K562 (cell line): ENCODE measurements at regions not wholly inside any gene's neighbourhood (a gene's known extent, or its start where the extent isn't known, plus 50 kb on each side); places are given as distances from the start of the nearest gene placed in this dataset.

ENCODE experiments used
- ATAC-seq: fragments of 200-7000 bp; cut with Tn5 transposase; 3 replicates; pipeline ENCODE4 v1.9.1; 2020; ENCODE audit warnings: moderate library complexity
- BruUV-seq: library from RNA; stranded (reverse); fragments of 400-500 nt; replicated peaks from 2 replicates; lab custom pipeline; 2021; lab: Mats Ljungman, UMichigan
- CTCF ChIA-PET: fragments of 300-600 bp; formaldehyde crosslinking; extraction: SDS; loops from one replicate; lab custom pipeline; 2021; ENCODE audit warnings: low intra/inter-chr PET ratio; lab: Yijun Ruan, JAX
- POLR2A ChIA-PET: fragments of 300-600, 350-650 bp; sonication (Branson Sonifier 250); formaldehyde crosslinking; extraction: SDS; loops from one replicate; lab custom pipeline; 2021; ENCODE audit warnings: antibody characterized with exemption, inconsistent platforms; lab: Yijun Ruan, JAX
- DNase-seq, 4 experiments: peaks; one replicate each; pipeline versions ENCODE4 v3.0.0 to v3.0.0-alpha.2; 2011 to 2018; ENCODE audit warnings: low spot score in 3 of 4, mixed read lengths in 3 of 4; ENCODE audit errors: extremely low read depth in 1 of 4
- FAIRE-seq: peaks from 2 replicates; lab custom pipeline; 2011; peaks lifted over from hg19 to GRCh38; lab: Jason Lieb, UNC
- H2AFZ ChIP-seq: 2 replicates; pipeline ENCODE4 v1.6.0; 2011; ENCODE audit warnings: low read depth, low read length, control low read depth, inconsistent platforms
- H3K27ac ChIP-seq: fragments of 200-600 bp; 3 replicates; pipeline ENCODE4 v1.8.0; 2011; ENCODE audit warnings: low read depth, mild to moderate bottlenecking, control low read depth, inconsistent platforms, low read length, moderate library complexity, mixed read lengths; ENCODE audit errors: extremely low read depth
- H3K27me3 ChIP-seq, 2 experiments: fragments of 300-600 bp in 1 of 2; 2 replicates in 1 of 2; 3 replicates in 1 of 2; pipeline versions ENCODE4 v1.6.0 to v1.8.0; 2011; ENCODE audit warnings: inconsistent platforms in 2 of 2, low read length in 2 of 2, mild to moderate bottlenecking in 1 of 2, mixed read lengths in 1 of 2, moderate library complexity in 1 of 2; ENCODE audit not compliant: control insufficient read depth in 2 of 2, insufficient read depth in 2 of 2
- H3K36me3 ChIP-seq: fragments of 300-600 bp; 3 replicates; pipeline ENCODE4 v1.8.0; 2011; ENCODE audit warnings: mild to moderate bottlenecking, low read length, inconsistent platforms; ENCODE audit not compliant: control insufficient read depth, insufficient read depth
- H3K4me1 ChIP-seq, 2 experiments: fragments of 200-600 bp in 1 of 2; replicated peaks in 1 of 2; 2 replicates in 1 of 2; 3 replicates in 1 of 2; pipeline versions ENCODE4 v1.5.1 to v1.8.0; 2011; ENCODE audit warnings: inconsistent platforms in 2 of 2, low read length in 2 of 2, mild to moderate bottlenecking in 1 of 2, mixed read lengths in 1 of 2, moderate library complexity in 1 of 2; ENCODE audit not compliant: control insufficient read depth in 2 of 2, insufficient read depth in 2 of 2
- H3K4me2 ChIP-seq: 2 replicates; pipeline ENCODE4 v1.6.1; 2011; ENCODE audit warnings: low read length, control low read depth, inconsistent platforms, mixed read lengths; ENCODE audit not compliant: insufficient read depth
- H3K4me3 ChIP-seq: fragments of 200-600 bp; sonication (generic), shearing (Covaris generic); 2 replicates; pipeline ENCODE4 v1.5.1; 2016; ENCODE audit warnings: control low read depth, inconsistent platforms
- H3K79me2 ChIP-seq: fragments of 200-600 bp; 3 replicates; pipeline ENCODE4 v1.8.0; 2011; ENCODE audit warnings: low read length, inconsistent platforms; ENCODE audit not compliant: control insufficient read depth, insufficient read depth
- H3K9ac ChIP-seq, 2 experiments: 2 replicates each; pipeline versions ENCODE4 v1.6.0 to v1.6.1; 2011; ENCODE audit warnings: low read depth in 2 of 2, low read length in 2 of 2, control low read depth in 1 of 2, inconsistent platforms in 1 of 2, mild to moderate bottlenecking in 1 of 2, mixed read lengths in 1 of 2; ENCODE audit not compliant: insufficient read depth in 1 of 2
- H3K9me1 ChIP-seq: one replicate; pipeline ENCODE4 v1.6.0; 2011; ENCODE audit warnings: inconsistent platforms, mild to moderate bottlenecking, low read length, moderate library complexity; ENCODE audit not compliant: control insufficient read depth, insufficient read depth
- H3K9me3 ChIP-seq: replicated peaks from 2 replicates; pipeline ENCODE4 v1.5.1; 2011; ENCODE audit warnings: low read depth, low read length, inconsistent platforms; ENCODE audit not compliant: control insufficient read depth, insufficient read depth
- H4K20me1 ChIP-seq: replicated peaks from 2 replicates; pipeline ENCODE4 v1.6.1; 2011; ENCODE audit warnings: low read length, inconsistent platforms, mixed read lengths; ENCODE audit not compliant: control insufficient read depth, insufficient read depth
- ATF4 ChIP-seq: fragments of 450-650 bp; formaldehyde crosslinking; IDR thresholded peaks from 2 replicates; pipeline ENCODE4 v1.4.0; 2022; ENCODE audit warnings: mild to moderate bottlenecking, moderate library complexity
- FOS ChIP-seq: IDR thresholded peaks from 3 replicates; pipeline ENCODE4 v1.6.1; 2011; ENCODE audit not compliant: insufficient read length; ENCODE audit errors: extremely low read depth
- HNRNPH1 ChIP-seq: fragments of 200-400 bp; formaldehyde crosslinking; optimal IDR thresholded peaks from 2 replicates; pipeline ENCODE3; 2017; ENCODE audit warnings: low read depth, mild to moderate bottlenecking, low read length, moderate library complexity
- MLLT1 ChIP-seq, 2 experiments: fragments of 450-650 bp; IDR thresholded peaks; 2 replicates each; pipeline ENCODE4 v1.6.1; 2016
- MYBL2 ChIP-seq, 2 experiments: fragments of 450-650 bp in 1 of 2; sonication (generic) in 1 of 2; formaldehyde crosslinking in 1 of 2; IDR thresholded peaks; 2 replicates each; pipeline versions ENCODE4 v1.6.1 to v1.8.1; 2017 to 2022; ENCODE audit warnings: borderline replicate concordance in 1 of 2, inconsistent platforms in 1 of 2, low read depth in 1 of 2, mild to moderate bottlenecking in 1 of 2, missing genetic modification reagents in 1 of 2, moderate library complexity in 1 of 2
- RAD51 ChIP-seq: fragments of 450-650 bp; IDR thresholded peaks from 2 replicates; pipeline ENCODE4 v1.7.1; 2016; ENCODE audit warnings: low read depth, mild to moderate bottlenecking, borderline replicate concordance
- RBM22 ChIP-seq: fragments of 200-400 bp; formaldehyde crosslinking; IDR thresholded peaks from 2 replicates; pipeline ENCODE4 v1.6.1; 2018; ENCODE audit warnings: low read length, low read depth; ENCODE audit not compliant: poor library complexity, severe bottlenecking
- STAG1 ChIP-seq: sonication (generic); formaldehyde crosslinking; IDR thresholded peaks from 2 replicates; pipeline ENCODE4 v1.5.0; 2020; ENCODE audit warnings: missing genetic modification reagents, borderline replicate concordance
- STAT6 ChIP-seq: sonication (generic); formaldehyde crosslinking; IDR thresholded peaks from 2 replicates; pipeline ENCODE4 v1.8.1; 2023; ENCODE audit warnings: mild to moderate bottlenecking, missing genetic modification reagents
- TCF3 ChIP-seq: sonication (generic); formaldehyde crosslinking; IDR thresholded peaks from 2 replicates; pipeline ENCODE4 v1.4.0; 2020; ENCODE audit warnings: mild to moderate bottlenecking, missing genetic modification reagents
- ZFP1 ChIP-seq: fragments of 450-650 bp; formaldehyde crosslinking; IDR thresholded peaks from 2 replicates; pipeline ENCODE4 v1.4.0; 2020; ENCODE audit warnings: mild to moderate bottlenecking, mixed read lengths
- ZNF592 ChIP-seq: fragments of 450-650 bp; IDR thresholded peaks from 2 replicates; pipeline ENCODE4 v1.6.1; 2017; ENCODE audit warnings: antibody characterized with exemption, mild to moderate bottlenecking
- WGBS: fragments of 100-300 bp; shearing (Covaris generic); methylation state at CpG from one replicate; pipeline ENCODE4 v1.1.6; 2016; ENCODE audit warnings: low coverage, mixed read lengths; ENCODE audit not compliant: insufficient coverage; ENCODE audit errors: missing lambda C conversion rate; 5-methylcytosine and 5-hydroxymethylcytosine counted together
- in situ Hi-C: fragments of 300-500 bp; cut with MboI; formaldehyde crosslinking; loops from 4 replicates; pipeline ENCODE4 v1.15.0; 2018; ENCODE audit warnings: inconsistent platforms, mixed read lengths
- intact Hi-C: fragments of 100-400 bp; cut with micrococcal nuclease; formaldehyde crosslinking; loops from 2 replicates; pipeline ENCODE4 v1.14.2; 2022

- no peak for TF ChIP-seq TCF3 (CRISPR knock-in tag)
- no peak for TF ChIP-seq STAG1 (CRISPR knock-in tag)
- TF ChIP-seq ATF4 (CRISPR knock-in tag), result no peak
- TF ChIP-seq RAD51, result no peak
Measured at GRCh38 chr6:22779062-22779461, 209.7 kb downstream of the HDGFL1 start (continued).

GRCh38 chr6:22783931-22784330 lies 214.6 kb downstream of the HDGFL1 start:
- CTCF ChIA-PET, result no interaction called here
- in situ Hi-C loops (no loop called here), intact Hi-C loops (no loop called here)
- H3K4me3 ChIP-seq, result no peak overlapping the region
- no TSS peak for BruUV-seq
- 4% methylated on average over 4 of the region's 4 CpGs for WGBS
- H3K9me1 ChIP-seq, result no peaks in the 10 kb centered on the region
- H3K79me2 ChIP-seq, result no peaks in the 10 kb centered on the region
- no peak for ATAC-seq
- no peaks in the 10 kb centered on the region; the same call in 1 of the 2 replicates for H3K9me3 ChIP-seq
- DNase-seq, result no peak
- FAIRE-seq, result no peak
- POLR2A ChIA-PET, result no interaction called here
- H3K4me2 ChIP-seq, result no peak overlapping the region
- no peaks in the 10 kb centered on the region for H3K27me3 ChIP-seq
- H3K9ac ChIP-seq, result no peak overlapping the region
- no peak overlapping the region for H3K27ac ChIP-seq
- H4K20me1 ChIP-seq, result no peaks in the 10 kb centered on the region
- H3K36me3 ChIP-seq, result no peaks in the 10 kb centered on the region
- H3K4me1 ChIP-seq, result no peaks in the 10 kb centered on the region
- no peak overlapping the region for H2AFZ ChIP-seq
- TF ChIP-seq ZFP1, result no peak
- TF ChIP-seq FOS, result no peak
- no peak for TF ChIP-seq RBM22
- no peak for TF ChIP-seq MLLT1 (IDR thresholded peaks at IDR 0.05)
- no peak for TF ChIP-seq STAT6 (CRISPR knock-in tag)
- no peak for TF ChIP-seq MYBL2 (IDR thresholded peaks at IDR 0.05; ENCODE audit: low read depth)
- TF ChIP-seq MYBL2 (CRISPR knock-in tag; IDR thresholded peaks at IDR 0.05; ENCODE audit: borderline replicate concordance), result no peak
- no peak for TF ChIP-seq ZNF592
- no peak for TF ChIP-seq HNRNPH1
